HCT116 (cell line): ENCODE measurements at regions not wholly inside any gene's neighbourhood (a gene's known extent, or its start where the extent isn't known, plus 50 kb on each side); places are given as distances from the start of the nearest gene placed in this dataset.

Experiments used
- ATAC-seq: fragments of 200-7000 bp; cut with Tn5 transposase; 2 replicates; pipeline ENCODE4 v1.9.1; 2020; ENCODE audit warnings: mild to moderate bottlenecking, moderate library complexity
- BruUV-seq: library from RNA; stranded (reverse); fragments of 400-500 nt; replicated peaks from 2 replicates; lab custom pipeline; 2021; lab: Mats Ljungman, UMichigan
- CTCF ChIA-PET: fragments of 300-600 bp; sonication (Branson Sonifier 250); formaldehyde crosslinking; loops from one replicate; lab custom pipeline; 2021; ENCODE audit warnings: antibody characterized with exemption; lab: Charles Lee
- POLR2A ChIA-PET: fragments of 300-600, 350-600 bp; sonication (Branson Sonifier 250); formaldehyde crosslinking; loops from one replicate; lab custom pipeline; 2021; ENCODE audit warnings: antibody characterized with exemption; lab: Charles Lee
- RAD21 ChIA-PET, 2 experiments: fragments of 300-600 bp; sonication (Branson Sonifier 250); formaldehyde crosslinking; loops; one replicate each; lab custom pipeline; 2023; ENCODE audit warnings: low total read pairs in 2 of 2; ENCODE audit not compliant: uncharacterized antibody in 2 of 2, unreplicated experiment in 2 of 2, low non-redundant PET in 1 of 2; lab: Charles Lee
- DNase-seq: peaks from one replicate; pipeline ENCODE4 v3.0.0-alpha.2; 2010; ENCODE audit warnings: low read depth, low spot score
- H2AFZ ChIP-seq: fragments of 200-600 bp; shearing (Covaris generic), sonication (generic); 2 replicates; pipeline ENCODE4 v1.6.1; 2017; ENCODE audit warnings: low read depth, mixed run types, mixed read lengths, antibody characterized with exemption, low read length; ENCODE audit not compliant: poor library complexity, severe bottlenecking
- H3K27ac ChIP-seq: 2 replicates; pipeline ENCODE4 v1.5.1; 2012; ENCODE audit warnings: low read depth, low read length
- H3K27me3 ChIP-seq: fragments of 200-600 bp; sonication (generic); 2 replicates; pipeline ENCODE4 v1.6.1; 2016; ENCODE audit warnings: mixed run types, low read length, mixed read lengths; ENCODE audit not compliant: insufficient read depth
- H3K36me3 ChIP-seq, 2 experiments: fragments of 200-500 bp in 1 of 2; fragments of 200-600 bp in 1 of 2; sonication (Bioruptor generic) in 1 of 2; sonication (generic) in 1 of 2; 2 replicates each; pipeline versions ENCODE4 v1.5.1 to v1.6.1; 2014 to 2016; ENCODE audit warnings: low read length in 2 of 2, inconsistent platforms in 1 of 2, mixed read lengths in 1 of 2, mixed run types in 1 of 2; ENCODE audit not compliant: insufficient read depth in 2 of 2, control insufficient read depth in 1 of 2
- H3K4me1 ChIP-seq, 2 experiments: fragments of 200-600 bp in 1 of 2; sonication (generic) in 1 of 2; 2 replicates each; pipeline versions ENCODE4 v1.5.1 to v1.6.1; 2012 to 2017; ENCODE audit warnings: low read length in 2 of 2, inconsistent platforms in 1 of 2, mild to moderate bottlenecking in 1 of 2, mixed read lengths in 1 of 2, mixed run types in 1 of 2, moderate library complexity in 1 of 2; ENCODE audit not compliant: insufficient read depth in 2 of 2, control insufficient read depth in 1 of 2
- H3K4me2 ChIP-seq: fragments of 200-600 bp; sonication (generic); 2 replicates; pipeline ENCODE4 v1.6.1; 2017; ENCODE audit warnings: mixed run types, low read length, mixed read lengths
- H3K4me3 ChIP-seq, 2 experiments: fragments of 200-600 bp in 1 of 2; sonication (generic) in 1 of 2; replicated peaks in 1 of 2; 2 replicates each; pipeline ENCODE4 v1.5.1; 2011 to 2016; ENCODE audit warnings: low read length in 2 of 2, control low read depth in 1 of 2, low read depth in 1 of 2, mild to moderate bottlenecking in 1 of 2, mixed read lengths in 1 of 2, mixed run types in 1 of 2
- H3K79me2 ChIP-seq: fragments of 200-600 bp; sonication (generic); 2 replicates; pipeline ENCODE4 v1.6.1; 2017; ENCODE audit warnings: mild to moderate bottlenecking, mixed run types, low read length, moderate library complexity, mixed read lengths; ENCODE audit not compliant: insufficient read depth
- H3K9ac ChIP-seq: fragments of 200-600 bp; sonication (generic); 2 replicates; pipeline ENCODE4 v1.6.1; 2016; ENCODE audit warnings: low read length, mixed read lengths
- H3K9me2 ChIP-seq: fragments of 200-600 bp; sonication (generic), shearing (Covaris generic); 2 replicates; pipeline ENCODE4 v1.6.1; 2017; ENCODE audit warnings: mixed run types, mild to moderate bottlenecking, moderate library complexity; ENCODE audit not compliant: insufficient read depth
- H3K9me3 ChIP-seq, 2 experiments: fragments of 200-500 bp in 1 of 2; fragments of 200-600 bp in 1 of 2; sonication (Bioruptor generic) in 1 of 2; sonication (generic) in 1 of 2; 2 replicates each; pipeline ENCODE4 v1.6.1; 2014 to 2017; ENCODE audit warnings: low read length in 2 of 2, mixed read lengths in 2 of 2, inconsistent platforms in 1 of 2, low read depth in 1 of 2, mild to moderate bottlenecking in 1 of 2, mixed run types in 1 of 2, moderate library complexity in 1 of 2; ENCODE audit not compliant: control insufficient read depth in 1 of 2, insufficient read depth in 1 of 2
- H4K20me1 ChIP-seq: fragments of 200-600 bp; sonication (generic), shearing (Covaris generic); 2 replicates; pipeline ENCODE4 v1.6.1; 2017; ENCODE audit warnings: mixed run types, mild to moderate bottlenecking, moderate library complexity; ENCODE audit not compliant: insufficient read depth
- CBX3 ChIP-seq: IDR thresholded peaks from 2 replicates; pipeline ENCODE4 v1.6.1; 2012; ENCODE audit warnings: low read depth
- CEBPB ChIP-seq: IDR thresholded peaks from 2 replicates; pipeline ENCODE4 v1.6.1; 2012; ENCODE audit warnings: low read depth
- CTCF ChIP-seq, 3 experiments: fragments of 200-600 bp in 1 of 3; sonication (generic) in 1 of 3; IDR thresholded peaks in 2 of 3; conservative IDR thresholded peaks in 1 of 3; 2 replicates each; pipeline ENCODE4 v1.5.1; 2012 to 2017; ENCODE audit warnings: low read depth in 2 of 3, low read length in 2 of 3, antibody characterized with exemption in 1 of 3, borderline replicate concordance in 1 of 3, control low read depth in 1 of 3, mild to moderate bottlenecking in 1 of 3, mixed read lengths in 1 of 3, mixed run types in 1 of 3, moderate library complexity in 1 of 3; ENCODE audit not compliant: insufficient read depth in 1 of 3
- EGR1 ChIP-seq: IDR thresholded peaks from 2 replicates; pipeline ENCODE4 v1.6.1; 2012; ENCODE audit warnings: low read depth
- ELF1 ChIP-seq: IDR thresholded peaks from 2 replicates; pipeline ENCODE4 v1.6.1; 2012; ENCODE audit warnings: low read depth, borderline replicate concordance
- EZH2 ChIP-seq: fragments of 200-600 bp; sonication (generic); IDR thresholded peaks from 2 replicates; pipeline ENCODE4 v1.6.1; 2017; ENCODE audit warnings: antibody characterized with exemption, mixed run types
- FOSL1 ChIP-seq: IDR thresholded peaks from 2 replicates; pipeline ENCODE4 v1.6.1; 2012; ENCODE audit warnings: low read depth
- POLR2AphosphoS5 ChIP-seq: IDR thresholded peaks from 2 replicates; pipeline ENCODE4 v1.6.1; 2011; ENCODE audit warnings: mild to moderate bottlenecking, low read depth, low read length, moderate library complexity
- RAD21 ChIP-seq: IDR thresholded peaks from 2 replicates; pipeline ENCODE4 v1.6.1; 2012; ENCODE audit warnings: low read depth, mild to moderate bottlenecking
- REST ChIP-seq: IDR thresholded peaks from 2 replicates; pipeline ENCODE4 v1.6.1; 2012; ENCODE audit warnings: low read depth
- SIN3A ChIP-seq: IDR thresholded peaks from 2 replicates; pipeline ENCODE4 v1.6.1; 2012; ENCODE audit warnings: low read depth
- SP1 ChIP-seq: IDR thresholded peaks from 2 replicates; pipeline ENCODE4 v1.6.1; 2012; ENCODE audit warnings: low read depth
- TCF7L2 ChIP-seq: IDR thresholded peaks from 2 replicates; pipeline ENCODE4 v1.7.0; 2011; ENCODE audit warnings: borderline replicate concordance, inconsistent platforms; ENCODE audit not compliant: insufficient read depth, insufficient read length; ENCODE audit errors: extremely low read depth
- YY1 ChIP-seq: IDR thresholded peaks from 2 replicates; pipeline ENCODE4 v1.6.1; 2011; ENCODE audit warnings: low read length, low read depth, moderate library complexity, mild to moderate bottlenecking; ENCODE audit not compliant: insufficient replicate concordance; ENCODE audit errors: extremely low read depth
- ZFX ChIP-seq: fragments of 450-650 bp; IDR thresholded peaks from 2 replicates; pipeline ENCODE4 v1.6.1; 2017
- intact Hi-C: fragments of 100-400 bp; cut with micrococcal nuclease; formaldehyde crosslinking; loops from 2 replicates; pipeline ENCODE4 v1.10.0; 2022
- TF ChIP-seq, protein P1 (sequence below): IDR thresholded peaks from 2 replicates; pipeline ENCODE4 v1.6.1; 2012

- no peak for TF ChIP-seq SP1
- no peak for TF ChIP-seq EZH2
- no peak for TF ChIP-seq YY1
- no peak for TF ChIP-seq SIN3A
- no peak for TF ChIP-seq TCF7L2
- no peak for TF ChIP-seq CBX3
- TF ChIP-seq EGR1 = no peak
- TF ChIP-seq ZFX = no peak
- TF ChIP-seq CEBPB = no peak
- TF ChIP-seq, all 23 proteins: peak for 0
Observed at GRCh38 chr14:42654707-42655106, 1048.0 kb downstream of the LRFN5 start (continued).

DNA sequence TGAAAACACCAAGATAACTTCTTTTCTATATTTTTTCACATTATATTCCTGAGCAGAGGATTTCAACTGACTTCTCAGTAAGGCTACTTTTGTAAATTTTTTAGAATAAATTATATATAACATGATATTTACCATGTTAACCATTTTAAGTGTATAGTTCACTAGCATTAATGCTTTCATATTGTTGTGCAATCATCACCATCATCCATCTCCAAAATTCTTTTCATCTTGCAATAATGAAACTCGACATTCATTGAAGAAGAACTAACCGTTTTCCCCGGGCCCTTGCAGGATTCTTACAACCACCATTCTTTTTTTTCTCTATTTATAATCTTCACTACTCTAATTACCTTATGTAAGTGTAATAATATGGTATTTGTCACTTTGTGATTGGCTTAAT lies 1036.1 kb downstream of the LRFN5 start:
- no peaks in the 10 kb centered on the region for H3K36me3 ChIP-seq
- H2AFZ ChIP-seq = no peak overlapping the region
- H4K20me1 ChIP-seq = no peaks in the 10 kb centered on the region
- ChIA-PET POLR2A (no interaction called here), CTCF (no interaction called here), RAD21 (no interaction called here)
- H3K4me3 ChIP-seq = no peak overlapping the region
- H3K79me2 ChIP-seq = no peaks in the 10 kb centered on the region
- H3K9me2 ChIP-seq = no peaks in the 10 kb centered on the region
- ATAC-seq (no peak), DNase-seq (no peak)
- H3K4me1 ChIP-seq = no peaks in the 10 kb centered on the region
- BruUV-seq = no TSS peak
- no peak overlapping the region for H3K9ac ChIP-seq
- intact Hi-C loops = no loop called here
- TF ChIP-seq YY1 = no peak
- TF ChIP-seq ELF1 = no peak
- no peak for TF ChIP-seq FOSL1
- no peak for TF ChIP-seq TCF7L2
- TF ChIP-seq, protein P1, sequence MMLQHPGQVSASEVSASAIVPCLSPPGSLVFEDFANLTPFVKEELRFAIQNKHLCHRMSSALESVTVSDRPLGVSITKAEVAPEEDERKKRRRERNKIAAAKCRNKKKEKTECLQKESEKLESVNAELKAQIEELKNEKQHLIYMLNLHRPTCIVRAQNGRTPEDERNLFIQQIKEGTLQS = no peak
- no peak for TF ChIP-seq CTCF (IDR thresholded peaks at IDR 0.05 in 2 of 3, conservative IDR thresholded peaks at IDR 0.05 in 1 of 3; ENCODE audit: borderline replicate concordance in 1 of 3, insufficient read depth in 1 of 3, low read depth in 2 of 3, low read length in 2 of 3)
- no peak for TF ChIP-seq SIN3A
- no peak for TF ChIP-seq REST
- no peak for TF ChIP-seq RAD21
- no peak for TF ChIP-seq POLR2AphosphoS5
- TF ChIP-seq ZFX = no peak
- H3K4me2 ChIP-seq = no peak overlapping the region
- H3K9me3 ChIP-seq = no peaks in the 10 kb centered on the region
- H3K27me3 ChIP-seq = no peaks in the 10 kb centered on the region
- H3K27ac ChIP-seq = no peak overlapping the region
